PC-9 (cell line): ENCODE measurements at regions not wholly inside any gene's neighbourhood (a gene's known extent, or its start where the extent isn't known, plus 50 kb on each side); places are given as distances from the start of the nearest gene placed in this dataset.

Experiments used
- CTCF ChIP-seq: fragments of 200-600 bp; sonication (generic); conservative IDR thresholded peaks from 2 replicates; pipeline ENCODE4 v1.6.1; 2017; ENCODE audit warnings: mixed run types, antibody characterized with exemption, mild to moderate bottlenecking, moderate library complexity
- EZH2 ChIP-seq: fragments of 200-600 bp; sonication (generic); IDR thresholded peaks from 2 replicates; pipeline ENCODE4 v1.8.0; 2017; ENCODE audit warnings: antibody characterized with exemption, low read depth

GRCh38 chr15:47932951-47933641 lies 187.7 kb upstream of the SLC24A5 start:
- TF ChIP-seq CTCF, result no peak
- no peak for TF ChIP-seq EZH2
